H1 (cell line): ENCODE measurements at regions not wholly inside any gene's neighbourhood (a gene's known extent, or its start where the extent isn't known, plus 50 kb on each side); places are given as distances from the start of the nearest gene placed in this dataset.

Experiments used
- ASH2L ChIP-seq: fragments of 200-600, 300-600 bp; sonication (generic); IDR thresholded peaks from one replicate; pipeline ENCODE4 v1.7.1; 2017; ENCODE audit warnings: low read length
- CBX5 ChIP-seq: fragments of 300-800, 300-1000 bp; sonication (generic); IDR thresholded peaks from 2 replicates; pipeline ENCODE4 v1.7.1; 2016; ENCODE audit warnings: antibody characterized with exemption, low read length, low read depth
- EP300 ChIP-seq, 2 experiments: IDR thresholded peaks; 1 replicate in 1 of 2; 2 replicates in 1 of 2; pipeline ENCODE4 v1.6.1; 2011 to 2012; ENCODE audit warnings: low read depth in 2 of 2, low read length in 2 of 2, mild to moderate bottlenecking in 2 of 2, borderline replicate concordance in 1 of 2, inconsistent platforms in 1 of 2, moderate library complexity in 1 of 2
- FOSL1 ChIP-seq: IDR thresholded peaks from 2 replicates; pipeline ENCODE4 v1.6.1; 2011; ENCODE audit warnings: mild to moderate bottlenecking, low read depth, low read length, moderate library complexity; ENCODE audit not compliant: insufficient read depth
- HDAC6 ChIP-seq: IDR thresholded peaks from one replicate; pipeline ENCODE4 v1.7.1; 2012; ENCODE audit warnings: low read depth, mild to moderate bottlenecking, inconsistent platforms, low read length, moderate library complexity
- MAFK ChIP-seq: IDR thresholded peaks from 2 replicates; pipeline ENCODE4 v1.6.1; 2012; ENCODE audit warnings: low read depth, mild to moderate bottlenecking, improper control_type of control experiment, low read length
- POU5F1 ChIP-seq: IDR thresholded peaks from 2 replicates; pipeline ENCODE4 v1.6.1; 2011; ENCODE audit warnings: low read depth, mild to moderate bottlenecking, low read length, moderate library complexity
- RFX5 ChIP-seq: IDR thresholded peaks from 2 replicates; pipeline ENCODE4 v1.6.1; 2011; ENCODE audit warnings: low read depth, low read length, improper control_type of control experiment, borderline replicate concordance
- SP4 ChIP-seq: IDR thresholded peaks from 2 replicates; pipeline ENCODE4 v1.6.1; 2012; ENCODE audit warnings: low read length, inconsistent platforms
- TEAD4 ChIP-seq: IDR thresholded peaks from 2 replicates; pipeline ENCODE4 v1.6.1; 2012; ENCODE audit warnings: low read depth, low read length, inconsistent platforms, mixed read lengths
- ZNF274 ChIP-seq: IDR thresholded peaks from 2 replicates; pipeline ENCODE4 v1.7.0; 2012; ENCODE audit warnings: low read length, borderline replicate concordance; ENCODE audit errors: extremely low read depth
- TF ChIP-seq, protein P1 (sequence below): fragments of 300-600 bp; sonication (generic); IDR thresholded peaks from 2 replicates; pipeline ENCODE4 v1.7.1; 2012; ENCODE audit warnings: low read length, moderate library complexity, mild to moderate bottlenecking, inconsistent platforms; ENCODE audit not compliant: insufficient replicate concordance
- TF ChIP-seq, protein P2 (sequence below): IDR thresholded peaks from 2 replicates; pipeline ENCODE4 v1.6.1; 2012; ENCODE audit warnings: inconsistent platforms

DNA sequence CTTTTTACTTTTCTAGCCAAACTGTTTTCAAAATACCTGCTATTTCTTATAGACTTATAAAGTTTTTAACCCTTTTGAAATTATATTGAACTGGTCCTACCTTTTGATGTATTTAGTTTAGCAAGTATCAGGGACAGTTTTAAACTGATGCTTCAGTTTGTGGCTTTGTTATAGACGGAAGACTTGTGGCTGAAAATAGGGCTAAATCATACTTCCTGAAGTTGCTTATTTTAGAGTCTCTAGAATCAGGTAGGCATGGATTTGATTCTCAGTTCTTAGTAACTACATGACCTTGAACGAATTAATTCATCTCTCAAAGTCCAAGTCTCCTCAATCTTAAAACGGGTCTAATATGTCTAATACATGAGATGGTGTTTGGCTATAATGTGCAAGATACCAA is 322.8 kb downstream of the RAP2B start (continued):
- TF ChIP-seq, protein P1, sequence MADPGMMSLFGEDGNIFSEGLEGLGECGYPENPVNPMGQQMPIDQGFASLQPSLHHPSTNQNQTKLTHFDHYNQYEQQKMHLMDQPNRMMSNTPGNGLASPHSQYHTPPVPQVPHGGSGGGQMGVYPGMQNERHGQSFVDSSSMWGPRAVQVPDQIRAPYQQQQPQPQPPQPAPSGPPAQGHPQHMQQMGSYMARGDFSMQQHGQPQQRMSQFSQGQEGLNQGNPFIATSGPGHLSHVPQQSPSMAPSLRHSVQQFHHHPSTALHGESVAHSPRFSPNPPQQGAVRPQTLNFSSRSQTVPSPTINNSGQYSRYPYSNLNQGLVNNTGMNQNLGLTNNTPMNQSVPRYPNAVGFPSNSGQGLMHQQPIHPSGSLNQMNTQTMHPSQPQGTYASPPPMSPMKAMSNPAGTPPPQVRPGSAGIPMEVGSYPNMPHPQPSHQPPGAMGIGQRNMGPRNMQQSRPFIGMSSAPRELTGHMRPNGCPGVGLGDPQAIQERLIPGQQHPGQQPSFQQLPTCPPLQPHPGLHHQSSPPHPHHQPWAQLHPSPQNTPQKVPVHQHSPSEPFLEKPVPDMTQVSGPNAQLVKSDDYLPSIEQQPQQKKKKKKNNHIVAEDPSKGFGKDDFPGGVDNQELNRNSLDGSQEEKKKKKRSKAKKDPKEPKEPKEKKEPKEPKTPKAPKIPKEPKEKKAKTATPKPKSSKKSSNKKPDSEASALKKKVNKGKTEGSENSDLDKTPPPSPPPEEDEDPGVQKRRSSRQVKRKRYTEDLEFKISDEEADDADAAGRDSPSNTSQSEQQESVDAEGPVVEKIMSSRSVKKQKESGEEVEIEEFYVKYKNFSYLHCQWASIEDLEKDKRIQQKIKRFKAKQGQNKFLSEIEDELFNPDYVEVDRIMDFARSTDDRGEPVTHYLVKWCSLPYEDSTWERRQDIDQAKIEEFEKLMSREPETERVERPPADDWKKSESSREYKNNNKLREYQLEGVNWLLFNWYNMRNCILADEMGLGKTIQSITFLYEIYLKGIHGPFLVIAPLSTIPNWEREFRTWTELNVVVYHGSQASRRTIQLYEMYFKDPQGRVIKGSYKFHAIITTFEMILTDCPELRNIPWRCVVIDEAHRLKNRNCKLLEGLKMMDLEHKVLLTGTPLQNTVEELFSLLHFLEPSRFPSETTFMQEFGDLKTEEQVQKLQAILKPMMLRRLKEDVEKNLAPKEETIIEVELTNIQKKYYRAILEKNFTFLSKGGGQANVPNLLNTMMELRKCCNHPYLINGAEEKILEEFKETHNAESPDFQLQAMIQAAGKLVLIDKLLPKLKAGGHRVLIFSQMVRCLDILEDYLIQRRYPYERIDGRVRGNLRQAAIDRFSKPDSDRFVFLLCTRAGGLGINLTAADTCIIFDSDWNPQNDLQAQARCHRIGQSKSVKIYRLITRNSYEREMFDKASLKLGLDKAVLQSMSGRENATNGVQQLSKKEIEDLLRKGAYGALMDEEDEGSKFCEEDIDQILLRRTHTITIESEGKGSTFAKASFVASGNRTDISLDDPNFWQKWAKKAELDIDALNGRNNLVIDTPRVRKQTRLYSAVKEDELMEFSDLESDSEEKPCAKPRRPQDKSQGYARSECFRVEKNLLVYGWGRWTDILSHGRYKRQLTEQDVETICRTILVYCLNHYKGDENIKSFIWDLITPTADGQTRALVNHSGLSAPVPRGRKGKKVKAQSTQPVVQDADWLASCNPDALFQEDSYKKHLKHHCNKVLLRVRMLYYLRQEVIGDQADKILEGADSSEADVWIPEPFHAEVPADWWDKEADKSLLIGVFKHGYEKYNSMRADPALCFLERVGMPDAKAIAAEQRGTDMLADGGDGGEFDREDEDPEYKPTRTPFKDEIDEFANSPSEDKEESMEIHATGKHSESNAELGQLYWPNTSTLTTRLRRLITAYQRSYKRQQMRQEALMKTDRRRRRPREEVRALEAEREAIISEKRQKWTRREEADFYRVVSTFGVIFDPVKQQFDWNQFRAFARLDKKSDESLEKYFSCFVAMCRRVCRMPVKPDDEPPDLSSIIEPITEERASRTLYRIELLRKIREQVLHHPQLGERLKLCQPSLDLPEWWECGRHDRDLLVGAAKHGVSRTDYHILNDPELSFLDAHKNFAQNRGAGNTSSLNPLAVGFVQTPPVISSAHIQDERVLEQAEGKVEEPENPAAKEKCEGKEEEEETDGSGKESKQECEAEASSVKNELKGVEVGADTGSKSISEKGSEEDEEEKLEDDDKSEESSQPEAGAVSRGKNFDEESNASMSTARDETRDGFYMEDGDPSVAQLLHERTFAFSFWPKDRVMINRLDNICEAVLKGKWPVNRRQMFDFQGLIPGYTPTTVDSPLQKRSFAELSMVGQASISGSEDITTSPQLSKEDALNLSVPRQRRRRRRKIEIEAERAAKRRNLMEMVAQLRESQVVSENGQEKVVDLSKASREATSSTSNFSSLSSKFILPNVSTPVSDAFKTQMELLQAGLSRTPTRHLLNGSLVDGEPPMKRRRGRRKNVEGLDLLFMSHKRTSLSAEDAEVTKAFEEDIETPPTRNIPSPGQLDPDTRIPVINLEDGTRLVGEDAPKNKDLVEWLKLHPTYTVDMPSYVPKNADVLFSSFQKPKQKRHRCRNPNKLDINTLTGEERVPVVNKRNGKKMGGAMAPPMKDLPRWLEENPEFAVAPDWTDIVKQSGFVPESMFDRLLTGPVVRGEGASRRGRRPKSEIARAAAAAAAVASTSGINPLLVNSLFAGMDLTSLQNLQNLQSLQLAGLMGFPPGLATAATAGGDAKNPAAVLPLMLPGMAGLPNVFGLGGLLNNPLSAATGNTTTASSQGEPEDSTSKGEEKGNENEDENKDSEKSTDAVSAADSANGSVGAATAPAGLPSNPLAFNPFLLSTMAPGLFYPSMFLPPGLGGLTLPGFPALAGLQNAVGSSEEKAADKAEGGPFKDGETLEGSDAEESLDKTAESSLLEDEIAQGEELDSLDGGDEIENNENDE: no peak
- TF ChIP-seq FOSL1: no peak
- no peak for TF ChIP-seq SP4
- no peak for TF ChIP-seq TEAD4
- no peak for TF ChIP-seq ZNF274
- TF ChIP-seq POU5F1: no peak
- no peak for TF ChIP-seq ASH2L
- TF ChIP-seq EP300 (IDR thresholded peaks at IDR 0.05; ENCODE audit: borderline replicate concordance in 1 of 2, low read depth in 2 of 2, low read length in 2 of 2): no peak
- TF ChIP-seq, protein P2, sequence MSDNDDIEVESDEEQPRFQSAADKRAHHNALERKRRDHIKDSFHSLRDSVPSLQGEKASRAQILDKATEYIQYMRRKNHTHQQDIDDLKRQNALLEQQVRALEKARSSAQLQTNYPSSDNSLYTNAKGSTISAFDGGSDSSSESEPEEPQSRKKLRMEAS: no peak
- no peak for TF ChIP-seq HDAC6
- TF ChIP-seq MAFK: no peak
- TF ChIP-seq RFX5: no peak
- TF ChIP-seq CBX5: no peak
- TF ChIP-seq, all 59 proteins: peak for 0
